Glutamatergic neuron (in vitro differentiated cells): ENCODE measurements at regions not wholly inside any gene's neighbourhood (a gene's known extent, or its start where the extent isn't known, plus 50 kb on each side); places are given as distances from the start of the nearest gene placed in this dataset.
"Not testable (repeated sequence)": the region's sequence is repeated elsewhere in the genome, so short reads cannot be mapped to it uniquely, and the experiment has no call there.

Experiments
- DNase-seq: peaks from one replicate; pipeline ENCODE4 v3.0.0; 2022
- H3K27ac Mint-ChIP-seq: one replicate; pipeline ENCODE4 v1.8.0; 2020; ENCODE audit warnings: mild to moderate bottlenecking, mixed read lengths, inconsistent platforms; ENCODE audit not compliant: unreplicated experiment
- H3K27me3 Mint-ChIP-seq: one replicate; pipeline ENCODE4 v1.8.0; 2020; ENCODE audit warnings: mild to moderate bottlenecking, moderate library complexity, mixed read lengths, inconsistent platforms; ENCODE audit not compliant: unreplicated experiment
- H3K36me3 Mint-ChIP-seq: one replicate; pipeline ENCODE4 v1.8.0; 2020; ENCODE audit warnings: mild to moderate bottlenecking, mixed read lengths, inconsistent platforms; ENCODE audit not compliant: unreplicated experiment
- H3K4me1 Mint-ChIP-seq: one replicate; pipeline ENCODE4 v1.8.0; 2020; ENCODE audit warnings: mild to moderate bottlenecking, low read depth, mixed read lengths, inconsistent platforms; ENCODE audit not compliant: unreplicated experiment
- H3K4me3 Mint-ChIP-seq: one replicate; pipeline ENCODE4 v1.8.0; 2020; ENCODE audit warnings: mild to moderate bottlenecking, mixed read lengths, inconsistent platforms; ENCODE audit not compliant: unreplicated experiment
- H3K9me3 Mint-ChIP-seq: one replicate; pipeline ENCODE4 v1.8.0; 2020; ENCODE audit warnings: mild to moderate bottlenecking, moderate library complexity, mixed read lengths, inconsistent platforms; ENCODE audit not compliant: unreplicated experiment
- TF ChIP-seq, protein P1 (sequence below): fragments of 200-600 bp; sonication (generic); IDR thresholded peaks from one replicate; pipeline ENCODE4 v1.5.0; 2021; ENCODE audit not compliant: partially characterized antibody, unreplicated experiment

DNA sequence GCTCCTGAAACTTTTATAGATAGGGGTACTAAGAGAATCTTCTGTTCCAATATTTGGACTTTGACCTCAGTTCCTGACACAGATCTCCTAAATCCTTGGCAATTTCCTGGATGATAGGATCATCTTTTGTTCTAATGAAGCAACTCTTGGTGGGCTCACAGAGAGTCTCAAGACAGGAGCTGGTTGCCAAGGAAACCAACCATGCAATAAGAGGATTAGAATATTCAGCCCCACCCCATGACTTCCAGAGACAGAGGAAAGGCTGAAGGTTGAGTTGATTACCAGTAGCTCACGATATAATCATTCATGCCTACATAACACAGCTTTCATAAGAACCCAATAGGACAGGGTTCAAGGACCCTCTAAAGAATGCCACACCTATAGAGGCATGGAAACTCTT, 2050.2 kb upstream of the CDH6 start:
- TF ChIP-seq, protein P1, sequence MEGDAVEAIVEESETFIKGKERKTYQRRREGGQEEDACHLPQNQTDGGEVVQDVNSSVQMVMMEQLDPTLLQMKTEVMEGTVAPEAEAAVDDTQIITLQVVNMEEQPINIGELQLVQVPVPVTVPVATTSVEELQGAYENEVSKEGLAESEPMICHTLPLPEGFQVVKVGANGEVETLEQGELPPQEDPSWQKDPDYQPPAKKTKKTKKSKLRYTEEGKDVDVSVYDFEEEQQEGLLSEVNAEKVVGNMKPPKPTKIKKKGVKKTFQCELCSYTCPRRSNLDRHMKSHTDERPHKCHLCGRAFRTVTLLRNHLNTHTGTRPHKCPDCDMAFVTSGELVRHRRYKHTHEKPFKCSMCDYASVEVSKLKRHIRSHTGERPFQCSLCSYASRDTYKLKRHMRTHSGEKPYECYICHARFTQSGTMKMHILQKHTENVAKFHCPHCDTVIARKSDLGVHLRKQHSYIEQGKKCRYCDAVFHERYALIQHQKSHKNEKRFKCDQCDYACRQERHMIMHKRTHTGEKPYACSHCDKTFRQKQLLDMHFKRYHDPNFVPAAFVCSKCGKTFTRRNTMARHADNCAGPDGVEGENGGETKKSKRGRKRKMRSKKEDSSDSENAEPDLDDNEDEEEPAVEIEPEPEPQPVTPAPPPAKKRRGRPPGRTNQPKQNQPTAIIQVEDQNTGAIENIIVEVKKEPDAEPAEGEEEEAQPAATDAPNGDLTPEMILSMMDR = no peak
- H3K27ac Mint-ChIP-seq = no peak overlapping the region
- H3K27me3 Mint-ChIP-seq = no peaks in the 10 kb centered on the region
- no peak for DNase-seq
- no peak overlapping the region for H3K4me3 Mint-ChIP-seq
- no peaks in the 10 kb centered on the region for H3K4me1 Mint-ChIP-seq
- H3K9me3 Mint-ChIP-seq = no peaks in the 10 kb centered on the region
- H3K36me3 Mint-ChIP-seq = no peaks in the 10 kb centered on the region

DNA sequence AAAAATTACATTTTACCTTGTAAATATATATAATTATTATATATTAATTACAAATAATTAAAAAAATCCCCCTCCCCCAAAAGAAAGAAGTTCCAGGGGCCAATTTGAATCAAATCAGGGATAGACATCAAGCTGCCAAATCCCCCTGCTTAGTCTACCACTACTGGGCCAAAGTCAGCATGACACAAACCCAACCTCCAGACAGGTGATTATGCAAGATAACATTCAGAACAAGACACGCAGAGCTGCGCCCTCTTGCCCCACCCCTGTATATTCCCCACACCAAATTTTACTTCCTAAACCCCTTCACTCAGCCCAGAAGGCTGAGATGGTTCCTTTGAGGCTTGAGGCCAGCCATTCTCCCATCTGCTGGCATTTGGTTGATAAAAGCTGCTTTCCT, 2059.1 kb upstream of the CDH6 start:
- DNase-seq = no peak
- Mint-ChIP-seq H3K27ac (no peak overlapping the region), H3K4me1 (no peaks in the 10 kb centered on the region), H3K27me3 (no peaks in the 10 kb centered on the region), H3K4me3 (no peak overlapping the region), H3K9me3 (no peaks in the 10 kb centered on the region), H3K36me3 (no peaks in the 10 kb centered on the region)
- TF ChIP-seq, protein P1 = no peak

DNA sequence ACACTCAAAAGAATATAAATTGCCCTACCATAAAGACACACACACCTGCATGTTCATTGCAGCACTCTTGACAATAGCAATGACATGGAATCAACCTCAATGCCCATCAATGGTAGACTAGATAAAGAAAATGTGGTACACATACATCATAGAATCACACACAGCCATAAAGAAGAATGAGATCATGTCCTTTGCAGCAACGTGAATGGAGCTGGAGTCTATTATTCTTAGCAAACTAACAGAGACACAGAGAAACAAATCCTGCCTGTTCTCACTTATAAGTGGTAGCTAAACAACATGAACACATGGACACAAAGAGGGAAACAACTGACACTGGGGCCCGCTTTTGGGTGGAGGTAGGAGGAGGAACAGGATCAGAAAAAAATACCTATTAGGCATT, 2062.2 kb upstream of the CDH6 start:
- no peak for DNase-seq
- Mint-ChIP-seq H3K27ac (no peak overlapping the region), H3K4me3 (no peak overlapping the region), H3K27me3 (no peaks in the 10 kb centered on the region), H3K4me1 (no peaks in the 10 kb centered on the region), H3K9me3 (peaks cover 1% of the 10 kb centered on the region), H3K36me3 (no peaks in the 10 kb centered on the region)
- TF ChIP-seq, protein P1 = no peak

DNA sequence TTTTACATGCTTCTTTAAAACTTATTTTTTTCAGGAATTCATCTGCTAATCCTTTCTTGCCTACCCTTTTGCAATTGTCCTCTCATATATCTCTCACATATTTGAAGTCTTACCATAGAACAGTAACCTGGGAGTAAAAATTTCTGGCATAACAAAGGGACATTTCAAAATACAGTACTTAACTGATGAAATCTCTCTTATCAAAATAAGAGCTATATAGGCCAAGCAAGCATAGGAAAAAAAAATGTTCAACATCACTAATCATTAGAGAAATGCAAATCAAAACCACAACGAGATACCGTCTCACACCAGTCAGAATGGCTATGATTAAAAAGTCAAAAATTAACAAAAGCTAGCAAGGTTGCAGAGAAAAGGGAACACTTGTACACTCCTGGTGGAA, 2062.7 kb upstream of the CDH6 start:
- Mint-ChIP-seq H3K4me3 (no peak overlapping the region), H3K9me3 (peaks cover 1% of the 10 kb centered on the region), H3K27ac (no peak overlapping the region), H3K27me3 (no peaks in the 10 kb centered on the region), H3K36me3 (no peaks in the 10 kb centered on the region), H3K4me1 (no peaks in the 10 kb centered on the region)
- no peak for DNase-seq
- TF ChIP-seq, protein P1 = no peak

DNA sequence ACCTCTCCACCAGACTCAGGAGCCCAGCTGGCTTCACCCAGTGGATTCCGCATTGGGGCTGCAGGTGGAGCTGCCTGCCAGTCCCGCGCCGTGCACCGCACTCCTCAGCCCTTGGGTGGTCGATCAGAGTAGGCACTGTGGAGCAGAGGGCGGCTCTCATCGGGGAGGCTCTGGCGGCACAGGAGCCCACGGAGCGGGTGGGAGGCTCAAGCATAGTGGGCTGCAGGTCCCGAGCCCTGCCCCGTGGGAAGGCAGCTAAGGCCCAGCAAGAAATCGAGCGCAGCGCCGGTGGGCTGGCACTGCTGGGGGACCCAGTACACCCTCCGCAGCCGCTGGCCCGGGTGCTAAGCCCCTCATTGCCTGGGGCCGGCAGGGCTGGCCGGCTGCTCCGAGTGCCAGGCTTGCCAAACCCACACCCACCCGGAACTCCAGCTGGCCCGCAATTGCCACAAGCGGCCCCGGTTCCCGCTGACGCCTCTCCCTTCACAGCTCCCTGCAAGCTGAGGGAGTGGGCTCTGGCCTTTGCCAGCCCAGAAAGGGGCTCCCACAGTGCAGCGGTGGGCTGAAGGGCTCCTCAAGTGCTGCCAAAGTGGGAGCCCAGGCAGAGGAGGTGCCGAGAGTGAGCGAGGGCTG, 2065.8 kb upstream of the CDH6 start:
- H3K4me1 Mint-ChIP-seq, H3K27me3 Mint-ChIP-seq, H3K36me3 Mint-ChIP-seq, H3K9me3 Mint-ChIP-seq, DNase-seq, H3K4me3 Mint-ChIP-seq, H3K27ac Mint-ChIP-seq: not testable (repeated sequence)

DNA sequence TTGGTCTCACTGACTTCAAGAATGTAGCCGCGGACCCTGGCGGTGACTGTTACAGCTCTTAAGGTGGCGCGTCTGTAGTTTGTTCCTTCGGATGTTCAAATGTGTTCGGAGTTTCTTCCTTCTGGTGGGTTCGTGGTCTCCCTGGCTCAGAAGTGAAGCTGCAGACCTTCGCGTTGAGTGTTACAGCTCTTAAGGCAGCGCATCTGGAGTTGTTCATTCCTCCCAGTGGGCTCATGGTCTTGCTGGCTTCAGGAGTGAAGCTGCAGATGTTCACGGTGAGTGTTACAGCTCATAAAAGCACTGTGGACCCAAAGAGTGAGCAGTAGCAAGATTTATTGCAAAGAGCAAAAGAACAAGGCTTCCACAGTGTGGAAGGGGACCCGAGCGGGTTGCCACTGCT, 2067.0 kb upstream of the CDH6 start:
- H3K4me3 Mint-ChIP-seq, DNase-seq, H3K27ac Mint-ChIP-seq, H3K27me3 Mint-ChIP-seq, H3K36me3 Mint-ChIP-seq, H3K9me3 Mint-ChIP-seq, H3K4me1 Mint-ChIP-seq: not testable (repeated sequence)
